K562 (cell line): ENCODE measurements at regions not wholly inside any gene's neighbourhood (a gene's known extent, or its start where the extent isn't known, plus 50 kb on each side); places are given as distances from the start of the nearest gene placed in this dataset.

ENCODE experiments used
- ATAC-seq: fragments of 200-7000 bp; cut with Tn5 transposase; 3 replicates; pipeline ENCODE4 v1.9.1; 2020; ENCODE audit warnings: moderate library complexity
- BruUV-seq: library from RNA; stranded (reverse); fragments of 400-500 nt; replicated peaks from 2 replicates; lab custom pipeline; 2021; lab: Mats Ljungman, UMichigan
- CTCF ChIA-PET: fragments of 300-600 bp; formaldehyde crosslinking; extraction: SDS; loops from one replicate; lab custom pipeline; 2021; ENCODE audit warnings: low intra/inter-chr PET ratio; lab: Yijun Ruan, JAX
- POLR2A ChIA-PET: fragments of 300-600, 350-650 bp; sonication (Branson Sonifier 250); formaldehyde crosslinking; extraction: SDS; loops from one replicate; lab custom pipeline; 2021; ENCODE audit warnings: antibody characterized with exemption, inconsistent platforms; lab: Yijun Ruan, JAX
- DNase-seq, 4 experiments: peaks; one replicate each; pipeline versions ENCODE4 v3.0.0 to v3.0.0-alpha.2; 2011 to 2018; ENCODE audit warnings: low spot score in 3 of 4, mixed read lengths in 3 of 4; ENCODE audit errors: extremely low read depth in 1 of 4
- FAIRE-seq: peaks from 2 replicates; lab custom pipeline; 2011; peaks lifted over from hg19 to GRCh38; lab: Jason Lieb, UNC
- H2AFZ ChIP-seq: 2 replicates; pipeline ENCODE4 v1.6.0; 2011; ENCODE audit warnings: low read depth, low read length, control low read depth, inconsistent platforms
- H3K27ac ChIP-seq: fragments of 200-600 bp; 3 replicates; pipeline ENCODE4 v1.8.0; 2011; ENCODE audit warnings: low read depth, mild to moderate bottlenecking, control low read depth, inconsistent platforms, low read length, moderate library complexity, mixed read lengths; ENCODE audit errors: extremely low read depth
- H3K27me3 ChIP-seq, 2 experiments: fragments of 300-600 bp in 1 of 2; 2 replicates in 1 of 2; 3 replicates in 1 of 2; pipeline versions ENCODE4 v1.6.0 to v1.8.0; 2011; ENCODE audit warnings: inconsistent platforms in 2 of 2, low read length in 2 of 2, mild to moderate bottlenecking in 1 of 2, mixed read lengths in 1 of 2, moderate library complexity in 1 of 2; ENCODE audit not compliant: control insufficient read depth in 2 of 2, insufficient read depth in 2 of 2
- H3K36me3 ChIP-seq: fragments of 300-600 bp; 3 replicates; pipeline ENCODE4 v1.8.0; 2011; ENCODE audit warnings: mild to moderate bottlenecking, low read length, inconsistent platforms; ENCODE audit not compliant: control insufficient read depth, insufficient read depth
- H3K4me1 ChIP-seq, 2 experiments: fragments of 200-600 bp in 1 of 2; replicated peaks in 1 of 2; 2 replicates in 1 of 2; 3 replicates in 1 of 2; pipeline versions ENCODE4 v1.5.1 to v1.8.0; 2011; ENCODE audit warnings: inconsistent platforms in 2 of 2, low read length in 2 of 2, mild to moderate bottlenecking in 1 of 2, mixed read lengths in 1 of 2, moderate library complexity in 1 of 2; ENCODE audit not compliant: control insufficient read depth in 2 of 2, insufficient read depth in 2 of 2
- H3K4me2 ChIP-seq: 2 replicates; pipeline ENCODE4 v1.6.1; 2011; ENCODE audit warnings: low read length, control low read depth, inconsistent platforms, mixed read lengths; ENCODE audit not compliant: insufficient read depth
- H3K4me3 ChIP-seq: fragments of 200-600 bp; sonication (generic), shearing (Covaris generic); 2 replicates; pipeline ENCODE4 v1.5.1; 2016; ENCODE audit warnings: control low read depth, inconsistent platforms
- H3K79me2 ChIP-seq: fragments of 200-600 bp; 3 replicates; pipeline ENCODE4 v1.8.0; 2011; ENCODE audit warnings: low read length, inconsistent platforms; ENCODE audit not compliant: control insufficient read depth, insufficient read depth
- H3K9ac ChIP-seq, 2 experiments: 2 replicates each; pipeline versions ENCODE4 v1.6.0 to v1.6.1; 2011; ENCODE audit warnings: low read depth in 2 of 2, low read length in 2 of 2, control low read depth in 1 of 2, inconsistent platforms in 1 of 2, mild to moderate bottlenecking in 1 of 2, mixed read lengths in 1 of 2; ENCODE audit not compliant: insufficient read depth in 1 of 2
- H3K9me1 ChIP-seq: one replicate; pipeline ENCODE4 v1.6.0; 2011; ENCODE audit warnings: inconsistent platforms, mild to moderate bottlenecking, low read length, moderate library complexity; ENCODE audit not compliant: control insufficient read depth, insufficient read depth
- H3K9me3 ChIP-seq: replicated peaks from 2 replicates; pipeline ENCODE4 v1.5.1; 2011; ENCODE audit warnings: low read depth, low read length, inconsistent platforms; ENCODE audit not compliant: control insufficient read depth, insufficient read depth
- H4K20me1 ChIP-seq: replicated peaks from 2 replicates; pipeline ENCODE4 v1.6.1; 2011; ENCODE audit warnings: low read length, inconsistent platforms, mixed read lengths; ENCODE audit not compliant: control insufficient read depth, insufficient read depth
- ATF7 ChIP-seq: fragments of 450-650 bp; IDR thresholded peaks from 2 replicates; pipeline ENCODE4 v1.7.1; 2014; ENCODE audit warnings: mild to moderate bottlenecking, moderate library complexity
- BRCA1 ChIP-seq, 2 experiments: fragments of 450-650 bp in 1 of 2; sonication (generic) in 1 of 2; formaldehyde crosslinking in 1 of 2; IDR thresholded peaks; 2 replicates each; pipeline versions ENCODE4 v1.5.0 to v1.6.1; 2017 to 2020; ENCODE audit warnings: mild to moderate bottlenecking in 1 of 2, missing genetic modification reagents in 1 of 2
- COPS2 ChIP-seq: fragments of 450-650 bp; conservative IDR thresholded peaks from 2 replicates; pipeline ENCODE4 v1.6.1; 2016; ENCODE audit warnings: mild to moderate bottlenecking, moderate library complexity
- FOXA3 ChIP-seq, 2 experiments: fragments of 450-650 bp in 1 of 2; sonication (generic) in 1 of 2; formaldehyde crosslinking; IDR thresholded peaks in 1 of 2; conservative IDR thresholded peaks in 1 of 2; 2 replicates each; pipeline versions ENCODE4 v1.4.0 to v1.8.0; 2020 to 2022; ENCODE audit warnings: mild to moderate bottlenecking in 2 of 2, missing genetic modification reagents in 1 of 2
- HDAC2 ChIP-seq: fragments of 450-650 bp; IDR thresholded peaks from 2 replicates; pipeline ENCODE4 v1.6.1; 2016; ENCODE audit warnings: mild to moderate bottlenecking
- HLTF ChIP-seq: fragments of 450-650 bp; IDR thresholded peaks from 2 replicates; pipeline ENCODE4 v1.6.1; 2016
- MED1 ChIP-seq: sonication (generic); formaldehyde crosslinking; IDR thresholded peaks from 2 replicates; pipeline ENCODE4 v1.8.1; 2023; ENCODE audit warnings: missing genetic modification reagents, borderline replicate concordance
- NONO ChIP-seq, 2 experiments: fragments of 200-400 bp in 1 of 2; fragments of 450-650 bp in 1 of 2; formaldehyde crosslinking in 1 of 2; IDR thresholded peaks; 2 replicates each; pipeline ENCODE4 v1.6.1; 2017; ENCODE audit warnings: low read depth in 2 of 2, mild to moderate bottlenecking in 2 of 2, moderate library complexity in 2 of 2, low read length in 1 of 2
- NR2C2 ChIP-seq, 2 experiments: fragments of 200-800 bp in 1 of 2; sonication (Bioruptor generic) in 1 of 2; sonication (generic) in 1 of 2; formaldehyde crosslinking in 1 of 2; IDR thresholded peaks; 2 replicates each; pipeline versions ENCODE4 v1.6.1 to v1.8.0; 2016 to 2022; ENCODE audit warnings: mild to moderate bottlenecking in 1 of 2, missing compliant biosample characterization in 1 of 2, missing genetic modification characterization in 1 of 2, missing genetic modification reagents in 1 of 2
- RBM34 ChIP-seq: fragments of 200-400 bp; formaldehyde crosslinking; IDR thresholded peaks from 2 replicates; pipeline ENCODE4 v1.6.1; 2018; ENCODE audit warnings: low read length, borderline replicate concordance; ENCODE audit not compliant: insufficient read depth
- SPI1 ChIP-seq: IDR thresholded peaks from 2 replicates; pipeline ENCODE4 v1.6.1; 2011; ENCODE audit warnings: low read depth, low read length, control low read depth, borderline replicate concordance
- TGIF2 ChIP-seq: sonication (generic); formaldehyde crosslinking; IDR thresholded peaks from 2 replicates; pipeline ENCODE4 v1.8.1; 2022; ENCODE audit warnings: mild to moderate bottlenecking, missing genetic modification reagents, moderate library complexity
- ZNF384 ChIP-seq: IDR thresholded peaks from 2 replicates; pipeline ENCODE4 v1.6.1; 2012; ENCODE audit warnings: low read depth, low read length, improper control_type of control experiment
- WGBS: fragments of 100-300 bp; shearing (Covaris generic); methylation state at CpG from one replicate; pipeline ENCODE4 v1.1.6; 2016; ENCODE audit warnings: low coverage, mixed read lengths; ENCODE audit not compliant: insufficient coverage; ENCODE audit errors: missing lambda C conversion rate; 5-methylcytosine and 5-hydroxymethylcytosine counted together
- in situ Hi-C: fragments of 300-500 bp; cut with MboI; formaldehyde crosslinking; loops from 4 replicates; pipeline ENCODE4 v1.15.0; 2018; ENCODE audit warnings: inconsistent platforms, mixed read lengths
- intact Hi-C: fragments of 100-400 bp; cut with micrococcal nuclease; formaldehyde crosslinking; loops from 2 replicates; pipeline ENCODE4 v1.14.2; 2022
- TF ChIP-seq, protein P1 (sequence below): fragments of 250-450 bp; sonication (Bioruptor Pico); IDR thresholded peaks from 2 replicates; pipeline ENCODE4 v1.4.0; 2020; ENCODE audit warnings: mild to moderate bottlenecking
- TF ChIP-seq, protein P2 (sequence below): fragments of 450-650 bp; IDR thresholded peaks from 2 replicates; pipeline ENCODE4 v1.6.1; 2016; ENCODE audit warnings: missing biosample characterization, missing genetic modification characterization
- TF ChIP-seq, protein P3 (sequence below), 2 experiments: fragments of 450-650 bp; conservative IDR thresholded peaks; 2 replicates each; pipeline ENCODE4 v1.6.1; 2017; ENCODE audit warnings: mild to moderate bottlenecking in 2 of 2, moderate library complexity in 2 of 2

DNA sequence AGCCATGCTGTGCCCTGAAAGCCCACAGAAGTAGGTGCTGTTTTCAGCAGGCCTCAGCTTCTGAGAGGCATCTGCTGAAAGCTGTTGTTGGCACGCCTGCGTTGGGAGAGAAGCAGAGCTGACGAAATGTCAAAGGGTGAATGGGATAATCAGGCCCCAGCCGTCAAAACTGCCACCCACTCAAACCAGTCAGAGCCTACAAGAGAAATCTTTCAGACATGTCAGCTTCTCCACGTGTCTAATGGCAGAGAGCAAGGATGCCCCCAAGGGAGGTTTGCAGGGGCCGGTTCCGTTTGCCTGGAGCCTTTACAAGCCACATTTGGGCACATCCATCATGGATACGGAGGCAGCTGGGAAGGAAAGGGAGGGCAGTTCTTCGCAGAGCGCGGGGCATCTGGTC lies 568.2 kb upstream of the EEF2KMT start:
- no peak overlapping the region for H3K9ac ChIP-seq
- POLR2A ChIA-PET, result no interaction called here
- H3K36me3 ChIP-seq, result no peaks in the 10 kb centered on the region
- no peak for ATAC-seq
- BruUV-seq, result no TSS peak
- no peaks in the 10 kb centered on the region for H3K9me3 ChIP-seq
- no peak for DNase-seq
- no peaks in the 10 kb centered on the region for H3K9me1 ChIP-seq
- peaks cover 0 to 4% of the 10 kb centered on the region in 2 experiments; a peak in 1 of 5 replicates for H3K27me3 ChIP-seq
- H4K20me1 ChIP-seq, result no peaks in the 10 kb centered on the region
- CTCF ChIA-PET, result no interaction called here
- no peak overlapping the region for H3K4me2 ChIP-seq
- H3K27ac ChIP-seq, result no peak overlapping the region
- in situ Hi-C loops, result no loop called here
- intact Hi-C loops, result no loop called here
- no peak for TF ChIP-seq MED1 (CRISPR knock-in tag)
- TF ChIP-seq COPS2, result no peak
- no peak for TF ChIP-seq FOXA3 (CRISPR knock-in tag; conservative IDR thresholded peaks at IDR 0.05 in 1 of 2, IDR thresholded peaks at IDR 0.05 in 1 of 2)
- TF ChIP-seq, protein P1, sequence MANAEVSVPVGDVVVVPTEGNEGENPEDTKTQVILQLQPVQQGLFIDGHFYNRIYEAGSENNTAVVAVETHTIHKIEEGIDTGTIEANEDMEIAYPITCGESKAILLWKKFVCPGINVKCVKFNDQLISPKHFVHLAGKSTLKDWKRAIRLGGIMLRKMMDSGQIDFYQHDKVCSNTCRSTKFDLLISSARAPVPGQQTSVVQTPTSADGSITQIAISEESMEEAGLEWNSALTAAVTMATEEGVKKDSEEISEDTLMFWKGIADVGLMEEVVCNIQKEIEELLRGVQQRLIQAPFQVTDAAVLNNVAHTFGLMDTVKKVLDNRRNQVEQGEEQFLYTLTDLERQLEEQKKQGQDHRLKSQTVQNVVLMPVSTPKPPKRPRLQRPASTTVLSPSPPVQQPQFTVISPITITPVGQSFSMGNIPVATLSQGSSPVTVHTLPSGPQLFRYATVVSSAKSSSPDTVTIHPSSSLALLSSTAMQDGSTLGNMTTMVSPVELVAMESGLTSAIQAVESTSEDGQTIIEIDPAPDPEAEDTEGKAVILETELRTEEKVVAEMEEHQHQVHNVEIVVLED (CRISPR knock-in tag), result no peak
- TF ChIP-seq NR2C2 (CRISPR knock-in tag; IDR thresholded peaks at IDR 0.05), result no peak
- TF ChIP-seq NR2C2 (tag; IDR thresholded peaks at IDR 0.05), result no peak
- TF ChIP-seq HLTF, result no peak
- TF ChIP-seq TGIF2, result no peak
- TF ChIP-seq NONO (IDR thresholded peaks at IDR 0.05; ENCODE audit: low read depth in 2 of 2, low read length in 1 of 2), result no peak
- TF ChIP-seq BRCA1 (IDR thresholded peaks at IDR 0.05), result no peak
- TF ChIP-seq BRCA1 (CRISPR knock-in tag; IDR thresholded peaks at IDR 0.05), result no peak
- TF ChIP-seq, protein P2, sequence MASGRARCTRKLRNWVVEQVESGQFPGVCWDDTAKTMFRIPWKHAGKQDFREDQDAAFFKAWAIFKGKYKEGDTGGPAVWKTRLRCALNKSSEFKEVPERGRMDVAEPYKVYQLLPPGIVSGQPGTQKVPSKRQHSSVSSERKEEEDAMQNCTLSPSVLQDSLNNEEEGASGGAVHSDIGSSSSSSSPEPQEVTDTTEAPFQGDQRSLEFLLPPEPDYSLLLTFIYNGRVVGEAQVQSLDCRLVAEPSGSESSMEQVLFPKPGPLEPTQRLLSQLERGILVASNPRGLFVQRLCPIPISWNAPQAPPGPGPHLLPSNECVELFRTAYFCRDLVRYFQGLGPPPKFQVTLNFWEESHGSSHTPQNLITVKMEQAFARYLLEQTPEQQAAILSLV (tag), result no peak
- no peak for TF ChIP-seq RBM34
- TF ChIP-seq ZNF384, result no peak
- no peak for TF ChIP-seq ATF7
- no peak for TF ChIP-seq HDAC2
- TF ChIP-seq SPI1, result no peak
- TF ChIP-seq, protein P3, sequence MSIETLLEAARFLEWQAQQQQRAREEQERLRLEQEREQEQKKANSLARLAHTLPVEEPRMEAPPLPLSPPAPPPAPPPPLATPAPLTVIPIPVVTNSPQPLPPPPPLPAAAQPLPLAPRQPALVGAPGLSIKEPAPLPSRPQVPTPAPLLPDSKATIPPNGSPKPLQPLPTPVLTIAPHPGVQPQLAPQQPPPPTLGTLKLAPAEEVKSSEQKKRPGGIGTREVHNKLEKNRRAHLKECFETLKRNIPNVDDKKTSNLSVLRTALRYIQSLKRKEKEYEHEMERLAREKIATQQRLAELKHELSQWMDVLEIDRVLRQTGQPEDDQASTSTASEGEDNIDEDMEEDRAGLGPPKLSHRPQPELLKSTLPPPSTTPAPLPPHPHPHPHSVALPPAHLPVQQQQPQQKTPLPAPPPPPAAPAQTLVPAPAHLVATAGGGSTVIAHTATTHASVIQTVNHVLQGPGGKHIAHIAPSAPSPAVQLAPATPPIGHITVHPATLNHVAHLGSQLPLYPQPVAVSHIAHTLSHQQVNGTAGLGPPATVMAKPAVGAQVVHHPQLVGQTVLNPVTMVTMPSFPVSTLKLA (conservative IDR thresholded peaks at IDR 0.05), result no peak
- no peaks in the 10 kb centered on the region for H3K79me2 ChIP-seq
- WGBS, result 0% methylated on average over 7 of the region's 11 CpGs
- FAIRE-seq, result no peak
- no peaks in the 10 kb centered on the region; a peak in 1 of 5 replicates for H3K4me1 ChIP-seq
- no peak overlapping the region for H3K4me3 ChIP-seq
- no peak overlapping the region for H2AFZ ChIP-seq
